GM23338 (cell line): ENCODE measurements at regions not wholly inside any gene's neighbourhood (a gene's known extent, or its start where the extent isn't known, plus 50 kb on each side); places are given as distances from the start of the nearest gene placed in this dataset.

ENCODE experiments used
- ATAC-seq: fragments of 200-7000 bp; cut with Tn5 transposase; 3 replicates; pipeline ENCODE4 v1.9.1; 2020
- DNase-seq: peaks from one replicate; pipeline ENCODE4 v3.0.0-alpha.2; 2015; ENCODE audit warnings: low spot score
- H2AFZ ChIP-seq: fragments of 200-600 bp; sonication (generic); 2 replicates; pipeline ENCODE4 v1.8.0; 2016; ENCODE audit warnings: antibody characterized with exemption, mild to moderate bottlenecking, moderate library complexity
- H3F3A ChIP-seq: fragments of 200-600 bp; sonication (generic); replicated peaks from 2 replicates; pipeline ENCODE4 v1.8.0; 2017; ENCODE audit warnings: antibody characterized with exemption, mixed run types, low read depth
- H3K27ac ChIP-seq: fragments of 200-600 bp; sonication (generic); 2 replicates; pipeline ENCODE4 v1.6.1; 2016; ENCODE audit warnings: low read depth
- H3K27me3 ChIP-seq: fragments of 200-600 bp; sonication (generic); 2 replicates; pipeline ENCODE4 v1.8.0; 2016; ENCODE audit warnings: mild to moderate bottlenecking, mixed run types, moderate library complexity; ENCODE audit not compliant: insufficient read depth
- H3K36me3 ChIP-seq: fragments of 200-600 bp; sonication (generic); 2 replicates; pipeline ENCODE4 v1.8.0; 2016; ENCODE audit warnings: mild to moderate bottlenecking; ENCODE audit not compliant: insufficient read depth
- H3K4me1 ChIP-seq: fragments of 200-600 bp; sonication (generic); 2 replicates; pipeline ENCODE4 v1.8.0; 2016; ENCODE audit warnings: mild to moderate bottlenecking, moderate library complexity; ENCODE audit not compliant: insufficient read depth
- H3K4me2 ChIP-seq: fragments of 200-600 bp; sonication (generic); 2 replicates; pipeline ENCODE4 v1.7.1; 2017; ENCODE audit warnings: mixed run types
- H3K4me3 ChIP-seq: fragments of 200-600 bp; sonication (generic); 2 replicates; pipeline ENCODE4 v1.6.1; 2016; ENCODE audit warnings: mixed run types
- H3K79me2 ChIP-seq: fragments of 200-600 bp; sonication (generic); replicated peaks from 2 replicates; pipeline ENCODE4 v1.8.0; 2017; ENCODE audit warnings: mild to moderate bottlenecking; ENCODE audit not compliant: insufficient read depth
- H3K9me2 ChIP-seq: fragments of 200-600 bp; sonication (generic); 2 replicates; pipeline ENCODE4 v1.8.0; 2017; ENCODE audit not compliant: insufficient read depth
- H4K20me1 ChIP-seq: fragments of 200-600 bp; sonication (generic); replicated peaks from 2 replicates; pipeline ENCODE4 v1.8.0; 2017; ENCODE audit warnings: mild to moderate bottlenecking; ENCODE audit not compliant: insufficient read depth
- H3K27ac Mint-ChIP-seq: 2 replicates; pipeline ENCODE4 v1.8.0; 2020; ENCODE audit warnings: inconsistent platforms, mild to moderate bottlenecking, moderate library complexity, mixed read lengths
- H3K27me3 Mint-ChIP-seq: 3 replicates; pipeline ENCODE4 v1.8.0; 2022; ENCODE audit warnings: low read depth, mild to moderate bottlenecking, moderate library complexity, mixed read lengths, inconsistent platforms; ENCODE audit not compliant: insufficient read depth, poor library complexity
- H3K36me3 Mint-ChIP-seq: 3 replicates; pipeline ENCODE4 v1.8.0; 2021; ENCODE audit warnings: low read depth, mild to moderate bottlenecking, inconsistent platforms, moderate library complexity, mixed read lengths
- H3K4me1 Mint-ChIP-seq: 3 replicates; pipeline ENCODE4 v1.8.0; 2020; ENCODE audit warnings: mild to moderate bottlenecking, inconsistent platforms, mixed read lengths
- H3K4me3 Mint-ChIP-seq: 3 replicates; pipeline ENCODE4 v1.8.0; 2021; ENCODE audit warnings: moderate library complexity, mild to moderate bottlenecking, inconsistent platforms, mixed read lengths
- H3K9me3 Mint-ChIP-seq: 3 replicates; pipeline ENCODE4 v1.8.0; 2020; ENCODE audit warnings: moderate library complexity, mild to moderate bottlenecking, inconsistent platforms, mixed read lengths
- CREB1 ChIP-seq: fragments of 250-450 bp; sonication (Bioruptor Pico); IDR thresholded peaks from 2 replicates; pipeline ENCODE4 v1.5.0; 2020; ENCODE audit warnings: low read depth, mild to moderate bottlenecking, moderate library complexity
- CTCF ChIP-seq, 2 experiments: fragments of 200-600 bp in 1 of 2; sonication (generic) in 1 of 2; conservative IDR thresholded peaks; 2 replicates each; pipeline versions ENCODE4 v1.5.1 to v1.6.1; 2016 to 2017; ENCODE audit warnings: antibody characterized with exemption in 2 of 2, low read depth in 2 of 2, mild to moderate bottlenecking in 2 of 2, moderate library complexity in 1 of 2
- ETS1 ChIP-seq: IDR thresholded peaks from 2 replicates; pipeline ENCODE4 v1.6.1; 2016; ENCODE audit warnings: antibody characterized with exemption
- EZH2 ChIP-seq: fragments of 200-600 bp; sonication (generic); IDR thresholded peaks from one replicate; pipeline ENCODE4 v1.8.0; 2017; ENCODE audit warnings: antibody characterized with exemption, mild to moderate bottlenecking, low read depth; ENCODE audit not compliant: unreplicated experiment
- EZH2phosphoT487 ChIP-seq: fragments of 200-600 bp; sonication (generic); IDR thresholded peaks from one replicate; pipeline ENCODE4 v1.8.1; 2018; ENCODE audit warnings: antibody characterized with exemption; ENCODE audit not compliant: unreplicated experiment
- JUNB ChIP-seq: IDR thresholded peaks from one replicate; pipeline ENCODE4 v1.6.1; 2016; ENCODE audit warnings: antibody characterized with exemption; ENCODE audit not compliant: unreplicated experiment
- NANOG ChIP-seq: IDR thresholded peaks from 2 replicates; pipeline ENCODE4 v1.6.1; 2016; ENCODE audit warnings: antibody characterized with exemption, borderline replicate concordance
- POLR2AphosphoS5 ChIP-seq: IDR thresholded peaks from 2 replicates; pipeline ENCODE4 v1.6.1; 2016; ENCODE audit warnings: antibody characterized with exemption, low read depth
- REST ChIP-seq: IDR thresholded peaks from one replicate; pipeline ENCODE4 v1.6.1; 2018; ENCODE audit warnings: antibody characterized with exemption; ENCODE audit not compliant: unreplicated experiment
- STAT1 ChIP-seq: IDR thresholded peaks from one replicate; pipeline ENCODE4 v1.6.1; 2016; ENCODE audit warnings: antibody characterized with exemption; ENCODE audit not compliant: unreplicated experiment
- ZNF114 ChIP-seq: fragments of 250-450 bp; sonication (Bioruptor Pico); IDR thresholded peaks from 2 replicates; pipeline ENCODE4 v1.5.0; 2020; ENCODE audit warnings: mild to moderate bottlenecking, moderate library complexity
- ZNF331 ChIP-seq: fragments of 250-450 bp; sonication (Bioruptor Pico); IDR thresholded peaks from 2 replicates; pipeline ENCODE4 v1.5.0; 2020; ENCODE audit warnings: low read depth, mild to moderate bottlenecking, moderate library complexity
- ZNF462 ChIP-seq: fragments of 250-450 bp; sonication (Bioruptor Pico); IDR thresholded peaks from 2 replicates; pipeline ENCODE4 v1.5.0; 2020; ENCODE audit warnings: mild to moderate bottlenecking, moderate library complexity

GRCh38 chr19:28301961-28302360 lies 911.0 kb downstream of the UQCRFS1 start:
- Mint-ChIP-seq H3K36me3 (no peaks in the 10 kb centered on the region), H3K27ac (no peak overlapping the region), H3K4me3 (no peak overlapping the region), H3K4me1 (peaks cover 14% of the 10 kb centered on the region), H3K9me3 (peaks cover 2% of the 10 kb centered on the region; the same call in 1 of the 3 replicates), H3K27me3 (peaks cover 4% of the 10 kb centered on the region)
- H3K27ac ChIP-seq, result no peak overlapping the region
- H3F3A ChIP-seq, result no peaks in the 10 kb centered on the region
- DNase-seq, result no peak
- peaks cover 4% of the 10 kb centered on the region; the same call in 1 of the 2 replicates for H3K4me1 ChIP-seq
- no peaks in the 10 kb centered on the region for H3K36me3 ChIP-seq
- no peak overlapping the region for H3K4me3 ChIP-seq
- no peaks in the 10 kb centered on the region for H4K20me1 ChIP-seq
- TF ChIP-seq EZH2phosphoT487, result no peak
- TF ChIP-seq POLR2AphosphoS5, result no peak
- no peak for TF ChIP-seq ZNF462 (CRISPR knock-in tag)
- TF ChIP-seq ZNF114 (CRISPR knock-in tag), result no peak
- no peak for TF ChIP-seq CTCF (conservative IDR thresholded peaks at IDR 0.05; ENCODE audit: low read depth in 2 of 2)
- no peak for TF ChIP-seq JUNB
- TF ChIP-seq CREB1, result no peak
- TF ChIP-seq ZNF331 (CRISPR knock-in tag), result no peak
- TF ChIP-seq REST, result no peak
- TF ChIP-seq NANOG, result no peak
- no peak for TF ChIP-seq STAT1
- no peak for TF ChIP-seq EZH2
- no peak for TF ChIP-seq ETS1
- ATAC-seq, result no peak
- H3K9me2 ChIP-seq, result peaks cover 11% of the 10 kb centered on the region; the same call in 1 of the 2 replicates
- no peaks in the 10 kb centered on the region for H3K27me3 ChIP-seq
- no peak overlapping the region for H2AFZ ChIP-seq
- H3K79me2 ChIP-seq, result no peaks in the 10 kb centered on the region
- no peak overlapping the region for H3K4me2 ChIP-seq
